ENCODE measurements at regions not wholly inside any gene's neighbourhood (a gene's known extent, or its start where the extent isn't known, plus 50 kb on each side); places are given as distances from the start of the nearest gene placed in this dataset.

DNA sequence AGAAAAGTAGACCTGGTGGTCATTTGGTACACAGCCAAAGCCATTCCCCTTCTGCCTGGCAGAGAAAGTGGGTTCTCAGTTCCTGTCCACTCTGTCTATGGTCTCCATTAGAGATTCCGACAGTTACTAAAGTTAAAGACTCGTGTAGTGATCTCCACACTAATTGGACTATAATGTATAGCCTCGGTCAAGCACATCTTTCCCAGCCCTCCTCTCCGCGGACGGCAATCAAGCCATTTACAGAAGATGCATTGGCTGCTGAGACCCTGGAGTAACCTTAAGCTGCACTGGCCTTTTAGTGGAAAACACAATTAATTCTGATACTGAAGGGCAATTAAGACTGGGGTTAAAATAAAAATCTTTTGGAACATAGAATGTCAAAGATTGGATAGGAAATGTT is 865.3 kb downstream of the MCTP2 start:
- no peak for DNase-seq

DNA sequence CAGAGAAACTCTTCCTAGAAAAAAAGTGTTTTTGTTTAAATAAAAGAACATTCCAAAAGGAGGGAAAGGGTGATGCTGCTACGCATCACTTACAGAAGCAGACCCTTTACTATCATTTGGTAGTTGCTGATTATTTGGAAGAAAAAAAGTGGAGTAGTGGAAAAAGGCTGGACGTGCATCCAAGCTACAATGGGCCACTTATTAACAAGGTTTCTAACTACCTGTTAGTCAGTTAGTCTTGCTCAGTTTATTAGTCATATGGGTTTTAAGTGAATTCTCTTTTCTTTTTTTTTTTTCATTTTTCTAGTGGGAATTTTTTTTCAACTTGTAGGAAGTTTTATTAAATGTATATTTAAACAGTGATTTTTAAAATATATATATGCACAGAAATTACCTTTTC is 866.0 kb downstream of the MCTP2 start:
- DNase-seq = no peak

DNA sequence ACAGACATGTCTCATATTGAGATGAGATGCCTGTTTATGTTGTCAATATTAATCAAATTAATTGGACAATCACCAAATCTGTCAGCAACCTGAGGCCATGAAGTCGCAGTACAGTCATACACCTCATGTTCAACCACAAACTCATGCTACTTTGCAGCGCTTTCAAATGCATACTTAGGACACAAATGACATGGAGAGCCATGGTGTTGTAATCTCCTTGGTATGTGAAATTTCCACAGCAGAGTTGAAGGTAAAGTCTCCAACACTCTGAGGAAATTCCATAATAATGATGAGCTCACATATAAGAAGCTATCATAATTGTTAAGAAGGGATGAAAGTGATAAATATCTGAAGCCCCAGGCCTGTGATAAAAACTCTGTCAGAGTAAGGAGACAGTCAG is 873.9 kb downstream of the MCTP2 start:
- DNase-seq = no peak

DNA sequence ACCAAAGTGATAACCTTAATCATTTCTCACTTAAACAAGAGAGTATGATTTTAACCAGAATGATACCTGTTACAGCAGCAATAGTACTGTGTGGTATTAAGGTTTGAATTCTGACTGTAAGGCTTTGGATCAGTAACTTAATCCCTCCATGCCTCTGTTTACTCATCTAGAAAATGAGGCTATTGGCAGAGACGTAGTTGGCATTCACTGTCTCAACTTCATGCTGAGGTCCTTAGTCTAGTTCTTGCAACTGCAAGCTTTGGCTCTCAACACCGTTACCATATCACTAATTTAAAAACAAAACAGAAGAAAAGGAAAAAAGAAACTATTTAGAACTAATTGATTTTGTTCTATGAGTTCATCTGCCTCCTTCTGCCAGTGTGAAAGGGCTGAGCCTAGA is 875.4 kb downstream of the MCTP2 start:
- no peak for DNase-seq

DNA sequence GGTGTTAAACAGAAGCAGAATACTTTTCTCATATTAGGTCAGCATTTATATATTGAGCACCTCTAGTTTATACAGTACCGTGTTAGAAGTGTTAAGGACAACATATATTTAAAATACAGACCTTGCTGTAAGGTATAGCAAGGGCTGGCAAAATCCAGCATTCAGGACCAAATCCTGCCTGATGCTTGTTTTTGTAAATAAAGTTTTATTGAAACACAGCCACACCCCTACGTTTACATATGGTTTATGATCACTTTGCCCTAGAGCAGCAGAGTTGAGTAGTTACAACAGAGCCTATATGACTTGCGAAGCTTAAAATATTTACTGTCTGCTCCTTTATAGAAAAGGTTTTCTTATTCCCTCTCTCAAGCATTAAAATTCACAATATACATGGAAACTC is 877.3 kb downstream of the MCTP2 start:
- no peak for DNase-seq

DNA sequence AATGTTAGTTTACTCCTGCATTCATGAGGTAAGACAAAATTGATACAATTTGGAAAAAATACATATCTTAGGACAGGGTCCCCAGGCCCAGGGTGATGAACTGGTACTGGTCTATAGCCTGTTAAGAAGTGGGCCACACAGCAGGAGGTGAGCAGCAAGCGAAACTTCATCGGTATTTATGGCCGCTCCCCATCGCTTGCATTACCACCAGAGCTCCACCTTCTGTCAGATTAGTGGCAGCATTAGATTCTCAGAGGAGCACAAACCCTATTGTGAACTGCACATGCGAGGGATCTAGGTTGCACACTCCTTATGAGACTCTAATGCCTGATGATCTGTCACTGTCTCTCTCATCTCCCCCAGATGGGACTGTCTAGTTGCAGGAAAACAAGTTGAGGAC is 880.6 kb downstream of the MCTP2 start:
- DNase-seq = no peak

DNA sequence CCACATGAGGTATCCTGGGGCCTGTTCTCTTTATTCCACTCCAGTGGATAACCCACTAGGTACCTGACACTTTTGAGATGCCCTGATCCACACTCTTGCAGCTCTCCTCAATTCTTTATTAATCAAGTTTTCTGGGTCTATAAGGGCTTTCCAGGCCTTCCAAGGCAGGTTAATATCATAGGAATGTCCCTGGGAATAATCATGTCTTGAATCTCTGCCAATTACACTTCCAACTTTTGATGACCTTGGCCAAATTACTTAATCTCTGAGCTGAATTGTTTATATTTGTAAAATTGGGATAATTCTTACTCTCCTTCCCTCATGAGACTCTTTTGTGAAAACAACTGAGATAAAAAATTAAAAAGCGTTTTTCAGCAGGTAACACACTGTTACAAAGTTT is 881.7 kb downstream of the MCTP2 start:
- no peak for DNase-seq

DNA sequence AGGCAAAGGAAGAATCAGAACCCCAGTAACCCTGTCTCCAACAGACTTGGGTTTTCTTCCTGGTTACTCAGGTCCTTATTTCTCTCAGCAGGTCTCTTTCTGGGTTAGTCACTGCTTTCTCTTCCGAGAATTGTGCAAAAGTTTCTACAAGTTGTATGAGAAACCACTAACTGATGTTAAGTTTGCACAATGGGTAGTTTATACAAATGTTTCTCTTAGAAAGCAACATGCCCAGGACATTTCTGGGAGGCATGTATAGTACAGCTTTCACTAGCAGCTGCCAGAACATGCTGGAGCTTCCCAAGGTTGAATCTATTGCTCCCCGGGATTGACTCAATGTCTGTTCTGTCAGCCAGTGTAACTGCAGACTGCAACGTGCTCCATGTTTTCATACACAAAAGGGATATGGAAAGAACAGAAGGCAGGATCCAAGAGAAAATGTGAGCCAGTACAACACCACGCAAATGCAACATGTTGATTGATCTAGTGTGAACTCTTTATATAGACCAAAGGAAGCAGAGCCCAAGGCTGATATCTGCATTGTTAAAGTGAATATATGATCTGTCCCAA is 887.8 kb downstream of the MCTP2 start:
- DNase-seq = no peak

DNA sequence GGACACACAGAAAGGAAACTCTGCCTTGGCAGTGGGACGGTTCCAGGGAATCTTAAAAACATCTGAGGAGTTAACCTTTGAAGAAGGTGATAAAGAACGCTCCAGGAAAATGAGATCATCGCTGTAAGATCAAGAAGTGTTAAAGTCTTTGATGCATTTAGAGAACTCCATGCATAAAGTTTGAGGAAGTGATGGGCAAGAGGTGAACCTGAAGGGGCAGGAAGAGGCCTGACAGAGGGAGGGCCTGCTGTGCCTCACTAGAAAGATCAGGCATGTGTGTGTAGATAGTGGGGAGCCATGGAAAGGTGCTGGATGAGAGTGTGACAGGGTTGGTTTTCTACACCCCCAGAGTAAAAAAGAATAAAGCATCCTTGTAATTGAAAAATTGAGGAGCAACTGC is 889.2 kb downstream of the MCTP2 start:
- DNase-seq = no peak

- DNase-seq = no peak
Observed at GRCh38 chr15:95121191-95121590, 889.8 kb downstream of the MCTP2 start.

- DNase-seq = no peak
Observed at GRCh38 chr15:95125803-95126202, 894.4 kb downstream of the MCTP2 start.

DNA sequence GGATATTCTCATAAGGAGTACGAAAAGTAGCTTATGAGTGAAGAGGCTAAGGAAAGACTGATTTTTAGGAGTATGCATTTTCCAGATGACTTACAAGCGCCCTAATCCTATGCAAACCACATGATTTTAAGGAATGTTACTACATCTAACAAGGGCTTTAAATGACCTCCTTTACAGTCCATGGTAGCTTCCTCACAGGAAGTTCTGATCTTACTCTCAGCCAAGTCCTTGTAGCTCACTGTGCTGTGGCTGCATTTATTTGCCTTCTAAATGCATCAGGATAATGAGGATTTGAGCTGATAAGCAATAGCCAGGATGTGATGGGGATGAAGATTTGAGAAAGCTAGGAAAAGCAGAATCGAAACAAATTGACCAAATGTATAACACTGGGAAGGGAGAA is 896.0 kb downstream of the MCTP2 start:
- no peak for DNase-seq

- DNase-seq = no peak
Observed at GRCh38 chr15:95129574-95129973, 898.2 kb downstream of the MCTP2 start.

DNA sequence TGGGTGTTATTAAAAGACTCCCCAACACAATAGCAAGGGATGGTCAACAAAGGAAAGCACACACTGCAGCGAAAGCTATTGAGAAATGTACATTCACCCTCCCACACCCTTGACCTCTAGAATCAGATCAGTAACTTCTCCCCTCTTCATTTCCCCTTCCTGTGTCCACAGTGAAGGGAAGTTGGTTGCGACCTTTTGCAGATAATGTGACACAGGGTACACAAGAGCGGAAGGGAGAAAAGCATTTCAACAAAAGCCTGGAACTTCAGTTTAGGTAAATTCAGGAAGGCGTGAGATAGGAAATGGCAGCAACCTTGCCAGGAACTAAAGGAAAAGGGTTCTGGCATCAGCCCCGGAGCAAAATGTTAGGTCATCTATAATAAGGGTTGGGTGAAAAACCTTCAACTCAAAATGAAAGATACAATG is 899.8 kb downstream of the MCTP2 start:
- no peak for DNase-seq

- DNase-seq = no peak
Observed at GRCh38 chr15:95132774-95133173, 901.4 kb downstream of the MCTP2 start.

DNA sequence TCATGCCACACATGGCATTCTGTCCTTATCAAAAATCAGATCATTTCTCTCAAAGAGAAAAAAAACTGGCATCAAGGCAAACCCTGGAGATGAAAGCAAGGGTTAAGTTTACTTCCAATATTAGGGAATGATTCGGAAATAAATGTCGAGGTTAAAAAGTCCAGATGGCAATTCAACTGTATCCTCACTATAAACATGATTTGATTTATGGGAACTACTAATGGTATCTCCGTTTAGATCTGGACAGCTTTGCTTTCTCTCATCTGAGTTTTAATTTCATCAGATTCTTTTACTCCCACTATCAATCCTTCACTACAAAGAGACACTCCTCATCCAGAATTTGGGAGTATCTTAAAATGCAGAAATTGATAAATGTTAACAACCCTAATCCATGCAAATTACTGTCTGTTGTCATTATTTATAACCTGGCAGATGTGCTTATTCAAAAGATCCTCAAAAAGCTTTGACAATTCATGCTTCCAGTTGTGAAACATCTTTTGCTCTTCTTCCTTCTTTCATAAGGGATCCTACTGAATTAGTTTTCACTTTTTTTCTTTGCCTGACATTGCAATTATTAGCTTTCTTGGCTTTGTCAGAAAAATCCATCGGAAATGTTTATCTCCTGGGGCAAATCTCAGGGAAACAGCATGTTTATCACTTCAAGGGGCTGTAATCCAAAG is 903.2 kb downstream of the MCTP2 start:
- no peak for DNase-seq

DNA sequence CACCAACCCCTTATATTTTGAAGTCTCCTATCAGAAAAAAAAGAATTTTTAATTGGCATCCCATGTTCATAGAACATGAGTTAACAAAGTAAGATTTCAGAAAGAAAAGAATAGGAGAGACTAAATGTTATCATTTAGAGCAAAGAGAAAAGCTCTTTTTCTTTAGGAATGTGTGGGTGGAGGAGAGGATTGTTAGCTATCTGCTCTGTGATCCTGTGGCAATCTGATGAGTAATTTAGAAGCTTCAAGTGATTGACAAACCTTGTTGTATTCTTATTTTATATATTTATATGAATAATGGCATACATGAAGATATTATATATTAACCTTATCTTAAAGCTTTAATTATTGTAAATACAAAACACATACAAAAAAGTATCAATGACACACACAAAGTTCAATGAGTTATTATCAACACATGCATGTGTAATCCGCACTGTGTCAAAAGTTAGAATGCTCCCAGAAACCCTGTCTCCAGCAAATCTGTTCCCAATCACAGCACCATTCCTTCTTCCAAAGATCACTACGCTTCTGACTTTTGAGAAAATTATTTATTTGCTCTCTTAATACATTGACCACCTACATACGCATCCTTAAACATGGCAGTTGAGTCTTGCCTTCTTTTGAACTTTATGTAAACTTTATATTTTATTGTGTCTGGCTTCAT is 907.4 kb downstream of the MCTP2 start:
- no peak for DNase-seq

- no peak for DNase-seq
Observed at GRCh38 chr15:95141486-95141885, 910.1 kb downstream of the MCTP2 start.

GRCh38 chr15:95142531-95142930 is 911.2 kb downstream of the MCTP2 start:
- DNase-seq = no peak

- no peak for DNase-seq
Observed at GRCh38 chr15:95146481-95146880, 915.1 kb downstream of the MCTP2 start.

DNA sequence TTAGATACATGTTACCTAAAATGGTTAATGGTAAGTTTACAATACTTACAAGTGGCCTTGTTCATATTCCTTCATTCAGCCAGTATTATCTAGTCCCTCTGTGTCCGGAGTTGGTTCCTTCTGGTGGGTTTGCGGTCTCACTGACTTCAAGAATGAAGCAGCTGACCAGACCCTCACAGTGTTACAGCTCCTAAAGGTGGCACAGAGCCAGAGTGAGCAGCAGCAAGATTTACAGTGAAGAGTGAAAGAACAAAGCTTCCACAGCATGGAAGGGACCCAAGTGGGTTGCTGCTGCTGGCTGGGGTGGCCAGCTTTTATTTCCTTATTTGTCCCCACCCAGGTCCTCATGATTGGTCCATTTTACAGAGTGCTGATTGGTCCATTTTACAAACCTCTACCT is 916.8 kb downstream of the MCTP2 start:
- DNase-seq = no peak

GRCh38 chr15:95149036-95149435 is 917.7 kb downstream of the MCTP2 start:
- no peak for DNase-seq

DNA sequence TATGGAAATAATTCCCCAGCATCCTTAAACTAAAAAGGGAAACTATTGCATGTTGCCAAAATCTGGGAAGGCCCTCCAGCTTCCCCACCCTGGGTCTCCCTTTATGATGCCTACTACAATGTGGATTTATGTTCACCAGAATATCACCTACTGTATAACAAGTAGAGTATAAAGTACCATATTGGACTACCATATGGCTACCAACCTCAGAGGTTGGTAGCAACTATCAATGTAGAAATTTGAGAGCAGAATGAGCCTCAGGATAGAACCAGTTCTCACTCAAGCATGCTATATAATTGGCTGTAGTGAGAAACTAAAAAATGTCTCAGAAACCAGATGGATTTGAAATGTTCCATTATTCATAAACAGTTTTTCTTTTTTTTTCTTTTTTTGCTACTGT is 918.4 kb downstream of the MCTP2 start:
- DNase-seq = no peak

- no peak for DNase-seq
Observed at GRCh38 chr15:95150466-95150865, 919.1 kb downstream of the MCTP2 start.

- no peak for DNase-seq
Observed at GRCh38 chr15:95152741-95153140, 921.4 kb downstream of the MCTP2 start.
